ENCODE measurements at regions not wholly inside any gene's neighbourhood (a gene's known extent, or its start where the extent isn't known, plus 50 kb on each side); places are given as distances from the start of the nearest gene placed in this dataset.
"Not testable (repeated sequence)": the region's sequence is repeated elsewhere in the genome, so short reads cannot be mapped to it uniquely, and the experiment has no call there.

DNA sequence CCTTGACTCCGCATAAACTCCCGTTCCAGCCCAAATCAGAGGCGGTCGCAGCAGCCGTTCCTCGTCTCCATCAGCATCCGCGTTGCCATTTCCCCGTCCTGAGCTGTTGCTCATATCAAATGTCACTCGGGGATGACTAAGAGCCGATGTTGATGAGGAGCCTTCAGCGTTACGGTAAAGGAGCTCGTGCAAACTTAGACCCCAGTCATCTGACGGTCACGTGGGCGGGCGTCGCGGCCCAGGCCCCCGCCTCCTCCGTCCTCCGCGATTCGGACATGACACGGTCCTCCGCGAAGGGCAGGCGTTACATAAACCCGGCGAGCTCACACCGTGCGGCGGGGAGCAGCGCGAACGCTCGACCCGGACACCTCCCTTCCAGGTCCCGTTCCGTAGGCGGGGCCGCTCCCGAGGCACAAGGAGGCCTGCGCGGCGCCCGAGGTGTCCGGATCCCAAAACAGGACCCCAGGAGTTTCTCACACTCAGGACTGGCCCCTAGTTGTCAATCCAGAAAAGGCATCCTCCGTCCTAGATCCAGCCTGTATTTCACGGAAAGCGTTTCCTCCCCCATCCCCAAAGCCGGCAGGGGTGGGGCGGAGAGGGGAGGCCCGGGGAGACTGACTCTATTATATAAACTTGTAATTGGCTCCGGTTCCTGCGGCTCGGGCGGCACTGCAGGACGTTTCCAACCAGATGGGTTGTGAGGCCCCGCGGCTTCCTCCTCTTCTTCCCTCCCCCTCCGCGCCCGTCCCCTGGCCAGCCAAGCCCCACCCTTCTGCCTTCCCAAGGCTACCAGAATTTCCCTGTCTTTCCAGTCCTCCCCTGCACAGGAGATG lies 100.0 kb upstream of the IGF1R start:
- no peaks in the 10 kb centered on the region for H3K9me3 ChIP-seq (ENCODE audit: insufficient read depth, low read depth, low read length)
- no peaks in the 10 kb centered on the region for H3F3A ChIP-seq (ENCODE audit: low read depth)
- H3K9me2 ChIP-seq (replicated peaks; ENCODE audit: low read depth, low read length): no peaks in the 10 kb centered on the region
- no peaks in the 10 kb centered on the region for H3K79me2 ChIP-seq (ENCODE audit: insufficient read depth, low read length)
- no peak overlapping the region for H3K4me2 ChIP-seq (ENCODE audit: low read depth, low read length, poor library complexity, severe bottlenecking)
- no peaks in the 10 kb centered on the region for H3K36me3 ChIP-seq (ENCODE audit: insufficient read depth, low read length)
- no peaks in the 10 kb centered on the region for H4K20me1 ChIP-seq (ENCODE audit: insufficient read depth, low read length, poor library complexity, severe bottlenecking)
- no peak overlapping the region for H3K4me3 ChIP-seq (ENCODE audit: low read length, poor library complexity, severe bottlenecking)
- no peak for TF ChIP-seq EZH2phosphoT487 (IDR thresholded peaks at IDR 0.05; ENCODE audit: borderline replicate concordance)
- TF ChIP-seq, protein P1, sequence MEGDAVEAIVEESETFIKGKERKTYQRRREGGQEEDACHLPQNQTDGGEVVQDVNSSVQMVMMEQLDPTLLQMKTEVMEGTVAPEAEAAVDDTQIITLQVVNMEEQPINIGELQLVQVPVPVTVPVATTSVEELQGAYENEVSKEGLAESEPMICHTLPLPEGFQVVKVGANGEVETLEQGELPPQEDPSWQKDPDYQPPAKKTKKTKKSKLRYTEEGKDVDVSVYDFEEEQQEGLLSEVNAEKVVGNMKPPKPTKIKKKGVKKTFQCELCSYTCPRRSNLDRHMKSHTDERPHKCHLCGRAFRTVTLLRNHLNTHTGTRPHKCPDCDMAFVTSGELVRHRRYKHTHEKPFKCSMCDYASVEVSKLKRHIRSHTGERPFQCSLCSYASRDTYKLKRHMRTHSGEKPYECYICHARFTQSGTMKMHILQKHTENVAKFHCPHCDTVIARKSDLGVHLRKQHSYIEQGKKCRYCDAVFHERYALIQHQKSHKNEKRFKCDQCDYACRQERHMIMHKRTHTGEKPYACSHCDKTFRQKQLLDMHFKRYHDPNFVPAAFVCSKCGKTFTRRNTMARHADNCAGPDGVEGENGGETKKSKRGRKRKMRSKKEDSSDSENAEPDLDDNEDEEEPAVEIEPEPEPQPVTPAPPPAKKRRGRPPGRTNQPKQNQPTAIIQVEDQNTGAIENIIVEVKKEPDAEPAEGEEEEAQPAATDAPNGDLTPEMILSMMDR (conservative IDR thresholded peaks at IDR 0.05; ENCODE audit: low read length): no peak
- no peaks in the 10 kb centered on the region for H3K4me1 ChIP-seq (ENCODE audit: insufficient read depth, low read length, poor library complexity, severe bottlenecking)
- no peak overlapping the region for H2AFZ ChIP-seq (ENCODE audit: low read length)
- no peaks in the 10 kb centered on the region for H3K27me3 ChIP-seq (ENCODE audit: insufficient read depth, low read length, poor library complexity, severe bottlenecking)
- H3K9ac ChIP-seq (ENCODE audit: low read depth, low read length, poor library complexity, severe bottlenecking): no peak overlapping the region

DNA sequence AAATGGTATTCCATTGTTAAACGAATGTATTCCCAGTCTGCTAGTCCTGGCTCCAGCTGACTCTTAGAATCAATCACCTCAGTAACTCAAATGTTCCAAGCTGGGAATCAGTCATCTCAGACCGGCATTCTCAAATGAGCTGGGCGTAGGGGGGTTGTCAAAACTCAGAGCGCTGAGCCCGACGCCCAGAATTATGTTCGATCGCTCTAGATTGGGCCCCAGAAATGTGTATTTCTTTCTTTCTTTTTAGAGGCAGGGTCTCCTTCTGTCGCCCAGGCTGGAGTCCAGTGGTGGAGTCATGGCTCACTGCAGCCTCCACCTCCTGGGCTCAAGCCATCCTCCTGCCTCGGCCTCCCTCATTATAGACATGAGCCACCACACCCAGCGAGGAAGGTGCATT lies 99.3 kb upstream of the IGF1R start:
- Histone ChIP-seq H2AFZ (ENCODE audit: low read length) (no peak overlapping the region), H3K4me1 (ENCODE audit: insufficient read depth, low read length, poor library complexity, severe bottlenecking) (no peaks in the 10 kb centered on the region), H3K79me2 (ENCODE audit: insufficient read depth, low read length) (no peaks in the 10 kb centered on the region), H4K20me1 (ENCODE audit: insufficient read depth, low read length, poor library complexity, severe bottlenecking) (no peaks in the 10 kb centered on the region), H3F3A (ENCODE audit: low read depth) (no peaks in the 10 kb centered on the region), H3K9me3 (ENCODE audit: insufficient read depth, low read depth, low read length) (no peaks in the 10 kb centered on the region), H3K4me2 (ENCODE audit: low read depth, low read length, poor library complexity, severe bottlenecking) (no peak overlapping the region), H3K9ac (ENCODE audit: low read depth, low read length, poor library complexity, severe bottlenecking) (no peak overlapping the region), H3K36me3 (ENCODE audit: insufficient read depth, low read length) (no peaks in the 10 kb centered on the region), H3K9me2 (replicated peaks; ENCODE audit: low read depth, low read length) (no peaks in the 10 kb centered on the region), H3K27me3 (ENCODE audit: insufficient read depth, low read length, poor library complexity, severe bottlenecking) (no peaks in the 10 kb centered on the region), H3K4me3 (ENCODE audit: low read length, poor library complexity, severe bottlenecking) (no peak overlapping the region)
- no peak for TF ChIP-seq EZH2phosphoT487 (IDR thresholded peaks at IDR 0.05; ENCODE audit: borderline replicate concordance)
- TF ChIP-seq, protein P1 (conservative IDR thresholded peaks at IDR 0.05; ENCODE audit: low read length): no peak

DNA sequence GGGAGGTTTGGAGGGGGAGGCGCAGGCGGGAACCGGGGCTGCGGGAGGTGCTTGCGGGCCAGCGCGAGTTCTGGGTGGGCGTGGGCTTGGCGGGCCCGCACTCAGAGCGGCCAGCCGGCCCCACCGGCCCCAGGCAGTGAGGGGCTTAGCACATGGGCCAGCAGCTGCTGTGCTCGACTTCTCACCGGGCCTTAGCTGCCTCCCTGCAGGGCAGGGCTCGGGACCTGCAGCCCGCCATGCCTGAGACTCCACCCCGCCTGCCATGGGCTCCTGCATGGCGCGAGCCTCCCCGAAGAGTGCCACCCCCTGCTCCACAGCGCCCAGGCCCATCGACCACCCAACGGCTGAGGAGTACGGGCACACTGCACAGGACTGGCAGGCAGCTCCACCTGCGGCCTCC lies 98.6 kb upstream of the IGF1R start:
- H3K9ac ChIP-seq (ENCODE audit: low read depth, low read length, poor library complexity, severe bottlenecking): no peak overlapping the region
- no peak overlapping the region for H3K4me2 ChIP-seq (ENCODE audit: low read depth, low read length, poor library complexity, severe bottlenecking)
- no peaks in the 10 kb centered on the region for H3K36me3 ChIP-seq (ENCODE audit: insufficient read depth, low read length)
- H3K79me2 ChIP-seq (ENCODE audit: insufficient read depth, low read length): no peaks in the 10 kb centered on the region
- H3F3A ChIP-seq (ENCODE audit: low read depth): no peaks in the 10 kb centered on the region
- TF ChIP-seq, protein P1 (conservative IDR thresholded peaks at IDR 0.05; ENCODE audit: low read length): no peak
- TF ChIP-seq EZH2phosphoT487 (IDR thresholded peaks at IDR 0.05; ENCODE audit: borderline replicate concordance): no peak
- H3K4me1 ChIP-seq (ENCODE audit: insufficient read depth, low read length, poor library complexity, severe bottlenecking): no peaks in the 10 kb centered on the region
- H4K20me1 ChIP-seq (ENCODE audit: insufficient read depth, low read length, poor library complexity, severe bottlenecking): no peaks in the 10 kb centered on the region
- H3K9me2 ChIP-seq (replicated peaks; ENCODE audit: low read depth, low read length): no peaks in the 10 kb centered on the region
- H3K27me3 ChIP-seq (ENCODE audit: insufficient read depth, low read length, poor library complexity, severe bottlenecking): no peaks in the 10 kb centered on the region
- no peaks in the 10 kb centered on the region for H3K9me3 ChIP-seq (ENCODE audit: insufficient read depth, low read depth, low read length)
- no peak overlapping the region for H2AFZ ChIP-seq (ENCODE audit: low read length)
- no peak overlapping the region for H3K4me3 ChIP-seq (ENCODE audit: low read length, poor library complexity, severe bottlenecking)

DNA sequence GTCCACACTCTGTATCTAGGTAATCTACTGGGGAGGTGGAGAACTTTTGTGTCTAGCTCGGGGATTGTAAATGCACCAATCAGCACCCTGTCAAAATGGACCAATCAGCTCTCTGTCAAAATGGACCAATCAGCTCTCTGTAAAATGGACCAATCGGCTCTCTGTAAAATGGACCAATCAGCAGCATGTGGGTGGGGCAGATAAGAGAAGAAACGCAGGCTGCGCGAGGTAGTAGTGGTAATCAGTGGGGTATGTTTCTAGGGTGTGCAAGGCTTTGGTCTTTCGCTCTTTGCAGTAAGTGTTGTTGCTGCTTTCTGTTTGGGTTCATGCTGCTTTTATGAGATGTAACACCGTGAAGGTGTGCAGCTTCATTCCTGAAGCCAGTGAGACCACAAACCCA lies 98.0 kb upstream of the IGF1R start:
- H3K36me3 ChIP-seq (ENCODE audit: insufficient read depth, low read length); H3K9me2 ChIP-seq (replicated peaks; ENCODE audit: low read depth, low read length); H3K27me3 ChIP-seq (ENCODE audit: insufficient read depth, low read length, poor library complexity, severe bottlenecking); H4K20me1 ChIP-seq (ENCODE audit: insufficient read depth, low read length, poor library complexity, severe bottlenecking); H3K4me3 ChIP-seq (ENCODE audit: low read length, poor library complexity, severe bottlenecking); H3K4me2 ChIP-seq (ENCODE audit: low read depth, low read length, poor library complexity, severe bottlenecking); H3F3A ChIP-seq (ENCODE audit: low read depth); H3K4me1 ChIP-seq (ENCODE audit: insufficient read depth, low read length, poor library complexity, severe bottlenecking); H3K9me3 ChIP-seq (ENCODE audit: insufficient read depth, low read depth, low read length); H3K9ac ChIP-seq (ENCODE audit: low read depth, low read length, poor library complexity, severe bottlenecking); H2AFZ ChIP-seq (ENCODE audit: low read length); H3K79me2 ChIP-seq (ENCODE audit: insufficient read depth, low read length): not testable (repeated sequence)

All from Loucy (cell line).